Activated B cell treated with CpG ODN at 0.5 μM for 24 hours (primary cell): ENCODE measurements at regions not wholly inside any gene's neighbourhood (a gene's known extent, or its start where the extent isn't known, plus 50 kb on each side); places are given as distances from the start of the nearest gene placed in this dataset.

ENCODE experiments used
- ATAC-seq: fragments of 200-7000 bp; cut with Tn5 transposase; one replicate; pipeline ENCODE4 v1.10.0; 2021; ENCODE audit warnings: low read depth, mild to moderate bottlenecking, moderate library complexity
- CTCF ChIA-PET: fragments of 350-600 bp; sonication (Branson Sonifier 250); formaldehyde crosslinking; loops from one replicate; lab custom pipeline; 2021; ENCODE audit warnings: antibody characterized with exemption; lab: Charles Lee
- POLR2A ChIA-PET: fragments of 350-600 bp; sonication (Branson Sonifier 250); formaldehyde crosslinking; loops from one replicate; lab custom pipeline; 2021; ENCODE audit warnings: antibody characterized with exemption; lab: Charles Lee
- DNase-seq: peaks from one replicate; pipeline ENCODE4 v3.0.0; 2022
- H3K27ac Mint-ChIP-seq: one replicate; pipeline ENCODE4 v1.8.0; 2020; ENCODE audit warnings: mixed read lengths
- H3K27me3 Mint-ChIP-seq: one replicate; pipeline ENCODE4 v1.8.0; 2021; ENCODE audit warnings: mixed read lengths
- H3K36me3 Mint-ChIP-seq: one replicate; pipeline ENCODE4 v1.8.0; 2021; ENCODE audit warnings: low read depth, mixed read lengths
- H3K4me1 Mint-ChIP-seq: one replicate; pipeline ENCODE4 v1.8.0; 2021; ENCODE audit warnings: mixed read lengths
- H3K4me3 Mint-ChIP-seq: one replicate; pipeline ENCODE4 v1.8.0; 2020; ENCODE audit warnings: mild to moderate bottlenecking, mixed read lengths
- H3K9me3 Mint-ChIP-seq: one replicate; pipeline ENCODE4 v1.8.0; 2020; ENCODE audit warnings: mixed read lengths
- intact Hi-C: fragments of 100-400 bp; cut with micrococcal nuclease; formaldehyde crosslinking; loops from one replicate; pipeline ENCODE4 v1.15.1; 2024
- TF ChIP-seq, protein P1 (sequence below): fragments of 200-600 bp; IDR thresholded peaks from one replicate; pipeline ENCODE4 v1.8.0; 2022; ENCODE audit warnings: antibody characterized with exemption, mild to moderate bottlenecking

- H3K27ac Mint-ChIP-seq = no peak overlapping the region
- POLR2A ChIA-PET = no interaction called here
- intact Hi-C loops = no loop called here
- DNase-seq (no peak), ATAC-seq (no peak)
- CTCF ChIA-PET = no interaction called here
- H3K4me3 Mint-ChIP-seq = no peak overlapping the region
- no peaks in the 10 kb centered on the region for H3K27me3 Mint-ChIP-seq
- TF ChIP-seq, protein P1, sequence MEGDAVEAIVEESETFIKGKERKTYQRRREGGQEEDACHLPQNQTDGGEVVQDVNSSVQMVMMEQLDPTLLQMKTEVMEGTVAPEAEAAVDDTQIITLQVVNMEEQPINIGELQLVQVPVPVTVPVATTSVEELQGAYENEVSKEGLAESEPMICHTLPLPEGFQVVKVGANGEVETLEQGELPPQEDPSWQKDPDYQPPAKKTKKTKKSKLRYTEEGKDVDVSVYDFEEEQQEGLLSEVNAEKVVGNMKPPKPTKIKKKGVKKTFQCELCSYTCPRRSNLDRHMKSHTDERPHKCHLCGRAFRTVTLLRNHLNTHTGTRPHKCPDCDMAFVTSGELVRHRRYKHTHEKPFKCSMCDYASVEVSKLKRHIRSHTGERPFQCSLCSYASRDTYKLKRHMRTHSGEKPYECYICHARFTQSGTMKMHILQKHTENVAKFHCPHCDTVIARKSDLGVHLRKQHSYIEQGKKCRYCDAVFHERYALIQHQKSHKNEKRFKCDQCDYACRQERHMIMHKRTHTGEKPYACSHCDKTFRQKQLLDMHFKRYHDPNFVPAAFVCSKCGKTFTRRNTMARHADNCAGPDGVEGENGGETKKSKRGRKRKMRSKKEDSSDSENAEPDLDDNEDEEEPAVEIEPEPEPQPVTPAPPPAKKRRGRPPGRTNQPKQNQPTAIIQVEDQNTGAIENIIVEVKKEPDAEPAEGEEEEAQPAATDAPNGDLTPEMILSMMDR = no peak
- no peaks in the 10 kb centered on the region for H3K36me3 Mint-ChIP-seq
- H3K9me3 Mint-ChIP-seq = no peaks in the 10 kb centered on the region
- no peaks in the 10 kb centered on the region for H3K4me1 Mint-ChIP-seq
Observed at GRCh38 chr3:147200545-147200944, 205.8 kb downstream of the ZIC4 start.

- no peak for DNase-seq
- TF ChIP-seq, protein P1 = no peak
- no peak overlapping the region for H3K27ac Mint-ChIP-seq
- ATAC-seq = no peak
- intact Hi-C loops = no loop called here
- no peaks in the 10 kb centered on the region for H3K36me3 Mint-ChIP-seq
- H3K9me3 Mint-ChIP-seq = no peaks in the 10 kb centered on the region
- H3K4me3 Mint-ChIP-seq = no peak overlapping the region
- ChIA-PET CTCF (no interaction called here), POLR2A (no interaction called here)
- H3K27me3 Mint-ChIP-seq = no peaks in the 10 kb centered on the region
- H3K4me1 Mint-ChIP-seq = no peaks in the 10 kb centered on the region
Observed at GRCh38 chr3:147197739-147198138, 208.6 kb downstream of the ZIC4 start.

GRCh38 chr3:147195887-147196286 is 210.5 kb downstream of the ZIC4 start:
- H3K9me3 Mint-ChIP-seq = no peaks in the 10 kb centered on the region
- DNase-seq = no peak
- no peak overlapping the region for H3K4me3 Mint-ChIP-seq
- TF ChIP-seq, protein P1 = no peak
- H3K36me3 Mint-ChIP-seq = no peaks in the 10 kb centered on the region
- no peaks in the 10 kb centered on the region for H3K27me3 Mint-ChIP-seq
- CTCF ChIA-PET = no interaction called here
- POLR2A ChIA-PET = no interaction called here
- intact Hi-C loops = no loop called here
- no peaks in the 10 kb centered on the region for H3K4me1 Mint-ChIP-seq
- H3K27ac Mint-ChIP-seq = no peak overlapping the region
- ATAC-seq = no peak

- ChIA-PET POLR2A (no interaction called here), CTCF (no interaction called here)
- TF ChIP-seq, protein P1 = no peak
- H3K27me3 Mint-ChIP-seq = no peaks in the 10 kb centered on the region
- intact Hi-C loops = no loop called here
- no peaks in the 10 kb centered on the region for H3K36me3 Mint-ChIP-seq
- no peak overlapping the region for H3K4me3 Mint-ChIP-seq
- no peak for ATAC-seq
- DNase-seq = no peak
- no peak overlapping the region for H3K27ac Mint-ChIP-seq
- no peaks in the 10 kb centered on the region for H3K9me3 Mint-ChIP-seq
- H3K4me1 Mint-ChIP-seq = no peaks in the 10 kb centered on the region
Observed at GRCh38 chr3:147191795-147192385, 214.5 kb downstream of the ZIC4 start.

GRCh38 chr3:147189016-147189415 is 217.3 kb downstream of the ZIC4 start:
- ATAC-seq (no peak), DNase-seq (no peak)
- Mint-ChIP-seq H3K9me3 (no peaks in the 10 kb centered on the region), H3K27me3 (no peaks in the 10 kb centered on the region), H3K4me1 (no peaks in the 10 kb centered on the region), H3K27ac (no peak overlapping the region), H3K4me3 (no peak overlapping the region), H3K36me3 (no peaks in the 10 kb centered on the region)
- ChIA-PET CTCF (no interaction called here), POLR2A (no interaction called here)
- TF ChIP-seq, protein P1 = no peak
- intact Hi-C loops = no loop called here
